K562 (cell line): ENCODE measurements at regions not wholly inside any gene's neighbourhood (a gene's known extent, or its start where the extent isn't known, plus 50 kb on each side); places are given as distances from the start of the nearest gene placed in this dataset.

Source experiments
- ATAC-seq: fragments of 200-7000 bp; cut with Tn5 transposase; 3 replicates; pipeline ENCODE4 v1.9.1; 2020; ENCODE audit warnings: moderate library complexity
- BruUV-seq: library from RNA; stranded (reverse); fragments of 400-500 nt; replicated peaks from 2 replicates; lab custom pipeline; 2021; lab: Mats Ljungman, UMichigan
- CTCF ChIA-PET: fragments of 300-600 bp; formaldehyde crosslinking; extraction: SDS; loops from one replicate; lab custom pipeline; 2021; ENCODE audit warnings: low intra/inter-chr PET ratio; lab: Yijun Ruan, JAX
- POLR2A ChIA-PET: fragments of 300-600, 350-650 bp; sonication (Branson Sonifier 250); formaldehyde crosslinking; extraction: SDS; loops from one replicate; lab custom pipeline; 2021; ENCODE audit warnings: antibody characterized with exemption, inconsistent platforms; lab: Yijun Ruan, JAX
- DNase-seq, 4 experiments: peaks; one replicate each; pipeline versions ENCODE4 v3.0.0 to v3.0.0-alpha.2; 2011 to 2018; ENCODE audit warnings: low spot score in 3 of 4, mixed read lengths in 3 of 4; ENCODE audit errors: extremely low read depth in 1 of 4
- FAIRE-seq: peaks from 2 replicates; lab custom pipeline; 2011; peaks lifted over from hg19 to GRCh38; lab: Jason Lieb, UNC
- H2AFZ ChIP-seq: 2 replicates; pipeline ENCODE4 v1.6.0; 2011; ENCODE audit warnings: low read depth, low read length, control low read depth, inconsistent platforms
- H3K27ac ChIP-seq: fragments of 200-600 bp; 3 replicates; pipeline ENCODE4 v1.8.0; 2011; ENCODE audit warnings: low read depth, mild to moderate bottlenecking, control low read depth, inconsistent platforms, low read length, moderate library complexity, mixed read lengths; ENCODE audit errors: extremely low read depth
- H3K27me3 ChIP-seq, 2 experiments: fragments of 300-600 bp in 1 of 2; 2 replicates in 1 of 2; 3 replicates in 1 of 2; pipeline versions ENCODE4 v1.6.0 to v1.8.0; 2011; ENCODE audit warnings: inconsistent platforms in 2 of 2, low read length in 2 of 2, mild to moderate bottlenecking in 1 of 2, mixed read lengths in 1 of 2, moderate library complexity in 1 of 2; ENCODE audit not compliant: control insufficient read depth in 2 of 2, insufficient read depth in 2 of 2
- H3K36me3 ChIP-seq: fragments of 300-600 bp; 3 replicates; pipeline ENCODE4 v1.8.0; 2011; ENCODE audit warnings: mild to moderate bottlenecking, low read length, inconsistent platforms; ENCODE audit not compliant: control insufficient read depth, insufficient read depth
- H3K4me1 ChIP-seq, 2 experiments: fragments of 200-600 bp in 1 of 2; replicated peaks in 1 of 2; 2 replicates in 1 of 2; 3 replicates in 1 of 2; pipeline versions ENCODE4 v1.5.1 to v1.8.0; 2011; ENCODE audit warnings: inconsistent platforms in 2 of 2, low read length in 2 of 2, mild to moderate bottlenecking in 1 of 2, mixed read lengths in 1 of 2, moderate library complexity in 1 of 2; ENCODE audit not compliant: control insufficient read depth in 2 of 2, insufficient read depth in 2 of 2
- H3K4me2 ChIP-seq: 2 replicates; pipeline ENCODE4 v1.6.1; 2011; ENCODE audit warnings: low read length, control low read depth, inconsistent platforms, mixed read lengths; ENCODE audit not compliant: insufficient read depth
- H3K4me3 ChIP-seq: fragments of 200-600 bp; sonication (generic), shearing (Covaris generic); 2 replicates; pipeline ENCODE4 v1.5.1; 2016; ENCODE audit warnings: control low read depth, inconsistent platforms
- H3K79me2 ChIP-seq: fragments of 200-600 bp; 3 replicates; pipeline ENCODE4 v1.8.0; 2011; ENCODE audit warnings: low read length, inconsistent platforms; ENCODE audit not compliant: control insufficient read depth, insufficient read depth
- H3K9ac ChIP-seq, 2 experiments: 2 replicates each; pipeline versions ENCODE4 v1.6.0 to v1.6.1; 2011; ENCODE audit warnings: low read depth in 2 of 2, low read length in 2 of 2, control low read depth in 1 of 2, inconsistent platforms in 1 of 2, mild to moderate bottlenecking in 1 of 2, mixed read lengths in 1 of 2; ENCODE audit not compliant: insufficient read depth in 1 of 2
- H3K9me1 ChIP-seq: one replicate; pipeline ENCODE4 v1.6.0; 2011; ENCODE audit warnings: inconsistent platforms, mild to moderate bottlenecking, low read length, moderate library complexity; ENCODE audit not compliant: control insufficient read depth, insufficient read depth
- H3K9me3 ChIP-seq: replicated peaks from 2 replicates; pipeline ENCODE4 v1.5.1; 2011; ENCODE audit warnings: low read depth, low read length, inconsistent platforms; ENCODE audit not compliant: control insufficient read depth, insufficient read depth
- H4K20me1 ChIP-seq: replicated peaks from 2 replicates; pipeline ENCODE4 v1.6.1; 2011; ENCODE audit warnings: low read length, inconsistent platforms, mixed read lengths; ENCODE audit not compliant: control insufficient read depth, insufficient read depth
- CBFA2T3 ChIP-seq: fragments of 450-650 bp; IDR thresholded peaks from 2 replicates; pipeline ENCODE4 v1.6.1; 2017
- CREB3L1 ChIP-seq: fragments of 450-650 bp; IDR thresholded peaks from 2 replicates; pipeline ENCODE4 v1.6.1; 2014; ENCODE audit warnings: low read depth, mild to moderate bottlenecking, moderate library complexity, borderline replicate concordance
- FOXK1 ChIP-seq: sonication (generic); formaldehyde crosslinking; IDR thresholded peaks from 2 replicates; pipeline ENCODE4 v1.8.0; 2022; ENCODE audit warnings: missing genetic modification reagents, mild to moderate bottlenecking, borderline replicate concordance
- FOXK2 ChIP-seq, 2 experiments: fragments of 450-650 bp; IDR thresholded peaks in 1 of 2; conservative IDR thresholded peaks in 1 of 2; 2 replicates each; pipeline ENCODE4 v1.6.1; 2016; ENCODE audit warnings: low read depth in 2 of 2, mild to moderate bottlenecking in 1 of 2
- FOXM1 ChIP-seq, 2 experiments: fragments of 450-650 bp in 1 of 2; sonication (generic) in 1 of 2; formaldehyde crosslinking in 1 of 2; IDR thresholded peaks; 2 replicates each; pipeline versions ENCODE4 v1.6.1 to v1.9.0; 2017 to 2022; ENCODE audit warnings: low read depth in 2 of 2, mild to moderate bottlenecking in 2 of 2, missing genetic modification reagents in 1 of 2, moderate library complexity in 1 of 2
- HBP1 ChIP-seq: fragments of 450-650 bp; formaldehyde crosslinking; IDR thresholded peaks from 2 replicates; pipeline ENCODE4 v1.4.0; 2022; ENCODE audit warnings: missing genetic modification characterization
- HEY1 ChIP-seq: fragments of 250-450 bp; sonication (Bioruptor Pico); IDR thresholded peaks from 2 replicates; pipeline ENCODE4 v1.5.0; 2020; ENCODE audit warnings: mild to moderate bottlenecking, moderate library complexity, borderline replicate concordance
- HNRNPH1 ChIP-seq: fragments of 200-400 bp; formaldehyde crosslinking; optimal IDR thresholded peaks from 2 replicates; pipeline ENCODE3; 2017; ENCODE audit warnings: low read depth, mild to moderate bottlenecking, low read length, moderate library complexity
- IRF2 ChIP-seq: sonication (generic); formaldehyde crosslinking; IDR thresholded peaks from 2 replicates; pipeline ENCODE4 v1.8.1; 2022; ENCODE audit warnings: mild to moderate bottlenecking, missing genetic modification reagents
- KHSRP ChIP-seq: fragments of 450-650 bp; IDR thresholded peaks from 2 replicates; pipeline ENCODE4 v1.6.1; 2017
- NFE2 ChIP-seq: IDR thresholded peaks from 2 replicates; pipeline ENCODE4 v1.6.1; 2014; ENCODE audit warnings: antibody characterized with exemption, low read depth
- NFIC ChIP-seq: fragments of 450-650 bp; IDR thresholded peaks from 2 replicates; pipeline ENCODE4 v1.6.1; 2017; ENCODE audit warnings: mild to moderate bottlenecking, inconsistent platforms
- POLR2A ChIP-seq: fragments of 450-650 bp; conservative IDR thresholded peaks from 2 replicates; pipeline ENCODE4 v1.6.1; 2016
- POLR2AphosphoS5 ChIP-seq: IDR thresholded peaks from 2 replicates; pipeline ENCODE4 v1.6.1; 2011; ENCODE audit warnings: mild to moderate bottlenecking, low read depth, low read length, moderate library complexity; ENCODE audit not compliant: control insufficient read depth, insufficient read depth
- SMARCA5 ChIP-seq: fragments of 450-650 bp; IDR thresholded peaks from 2 replicates; pipeline ENCODE4 v1.6.1; 2016
- ZBTB34 ChIP-seq: fragments of 250-450 bp; sonication (Bioruptor Pico); IDR thresholded peaks from 2 replicates; pipeline ENCODE4 v1.8.0; 2021; ENCODE audit warnings: mild to moderate bottlenecking, moderate library complexity
- ZNF41 ChIP-seq: fragments of 250-450 bp; sonication (Bioruptor Pico); conservative IDR thresholded peaks from 2 replicates; pipeline ENCODE4 v1.4.0; 2020; ENCODE audit warnings: mild to moderate bottlenecking
- ZNF75A ChIP-seq: fragments of 450-650 bp; formaldehyde crosslinking; IDR thresholded peaks from 2 replicates; pipeline ENCODE4 v1.4.0; 2020; ENCODE audit warnings: mild to moderate bottlenecking
- WGBS: fragments of 100-300 bp; shearing (Covaris generic); methylation state at CpG from one replicate; pipeline ENCODE4 v1.1.6; 2016; ENCODE audit warnings: low coverage, mixed read lengths; ENCODE audit not compliant: insufficient coverage; ENCODE audit errors: missing lambda C conversion rate; 5-methylcytosine and 5-hydroxymethylcytosine counted together
- in situ Hi-C: fragments of 300-500 bp; cut with MboI; formaldehyde crosslinking; loops from 4 replicates; pipeline ENCODE4 v1.15.0; 2018; ENCODE audit warnings: inconsistent platforms, mixed read lengths
- intact Hi-C: fragments of 100-400 bp; cut with micrococcal nuclease; formaldehyde crosslinking; loops from 2 replicates; pipeline ENCODE4 v1.14.2; 2022

GRCh38 chr10:52434734-52435133, 120.7 kb downstream of the DKK1 start (continued):
- TF ChIP-seq NFE2 (no peak), HBP1 (no peak), POLR2A (no peak), HNRNPH1 (no peak), NFIC (no peak), IRF2 (CRISPR knock-in tag) (no peak), KHSRP (no peak), SMARCA5 (no peak), CREB3L1 (no peak), HEY1 (no peak)

GRCh38 chr10:52436664-52437063, 122.6 kb downstream of the DKK1 start:
- no peak for DNase-seq
- intact Hi-C loops, result no loop called here
- ATAC-seq, result no peak
- H3K36me3 ChIP-seq, result no peaks in the 10 kb centered on the region
- no peak overlapping the region for H3K27ac ChIP-seq
- BruUV-seq, result no TSS peak
- CTCF ChIA-PET, result no interaction called here
- WGBS, result 1% methylated on average over 5 of the region's 5 CpGs
- no peaks in the 10 kb centered on the region for H3K4me1 ChIP-seq
- H3K4me2 ChIP-seq, result no peak overlapping the region
- no peaks in the 10 kb centered on the region for H4K20me1 ChIP-seq
- no peaks in the 10 kb centered on the region for H3K27me3 ChIP-seq
- POLR2A ChIA-PET, result no interaction called here
- in situ Hi-C loops, result no loop called here
- no peaks in the 10 kb centered on the region; the same call in 1 of the 2 replicates for H3K9me3 ChIP-seq
- H2AFZ ChIP-seq, result no peak overlapping the region
- H3K9me1 ChIP-seq, result no peaks in the 10 kb centered on the region
- no peak overlapping the region for H3K4me3 ChIP-seq
- H3K9ac ChIP-seq, result no peak overlapping the region
- no peaks in the 10 kb centered on the region for H3K79me2 ChIP-seq
- FAIRE-seq, result no peak
- TF ChIP-seq FOXK2 (conservative IDR thresholded peaks at IDR 0.05 in 1 of 2, IDR thresholded peaks at IDR 0.05 in 1 of 2; ENCODE audit: low read depth in 2 of 2), result no peak
- TF ChIP-seq ZNF41 (CRISPR knock-in tag), result no peak
- TF ChIP-seq CBFA2T3, result no peak
- TF ChIP-seq ZBTB34 (CRISPR knock-in tag), result no peak
- TF ChIP-seq FOXM1 (IDR thresholded peaks at IDR 0.05; ENCODE audit: low read depth), result no peak
- TF ChIP-seq FOXM1 (CRISPR knock-in tag; IDR thresholded peaks at IDR 0.05; ENCODE audit: low read depth), result no peak
- no peak for TF ChIP-seq ZNF75A
- no peak for TF ChIP-seq HNRNPH1
- no peak for TF ChIP-seq POLR2AphosphoS5
- no peak for TF ChIP-seq FOXK1 (CRISPR knock-in tag)
